Upper lobe of left lung (tissue), 4 donors: ENCODE measurements at regions not wholly inside any gene's neighbourhood (a gene's known extent, or its start where the extent isn't known, plus 50 kb on each side); places are given as distances from the start of the nearest gene placed in this dataset.

ENCODE experiments used
- EP300 ChIP-seq, 4 donors: sonication (generic); formaldehyde crosslinking; IDR thresholded peaks; one replicate each; pipeline ENCODE4 v1.5.1; 2017; ENCODE audit warnings: antibody characterized with exemption in 4 of 4, control low read depth in 2 of 4
- POLR2A ChIP-seq, 4 donors: fragments of 450-650 bp; IDR thresholded peaks; one replicate each; pipeline ENCODE4 v1.5.1; 2016 to 2017; ENCODE audit warnings: antibody characterized with exemption in 4 of 4, mild to moderate bottlenecking in 2 of 4
- POLR2AphosphoS5 ChIP-seq, 2 donors: sonication (generic); formaldehyde crosslinking; IDR thresholded peaks; one replicate each; pipeline ENCODE4 v1.5.1; 2017; ENCODE audit warnings: antibody characterized with exemption in 2 of 2
- TF ChIP-seq, protein P1 (sequence below), 6 experiments: fragments of 450-650 bp in 4 of 6; fragments of 200-600 bp in 2 of 6; sonication (generic) in 2 of 6; IDR thresholded peaks; one replicate each; pipeline ENCODE4 v1.5.1; 2016 to 2019; ENCODE audit warnings: antibody characterized with exemption in 6 of 6

DNA sequence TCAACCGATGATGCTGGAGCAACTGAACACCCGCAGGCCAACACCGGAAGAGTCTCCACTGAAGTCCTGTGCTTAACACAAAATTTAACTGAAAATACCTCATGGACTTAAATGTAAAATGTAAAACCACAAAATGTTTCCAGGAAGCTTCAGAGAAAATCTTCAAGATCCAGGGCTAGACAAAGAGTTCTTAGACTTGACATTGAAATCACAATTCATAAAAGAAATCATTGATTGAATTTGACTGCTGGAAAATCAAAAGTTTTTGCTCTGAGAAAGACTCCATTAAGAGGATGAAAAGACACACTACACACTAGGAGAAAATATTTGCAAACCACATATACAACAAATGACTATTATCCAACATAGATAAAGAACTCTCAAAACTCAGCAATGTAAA lies 234.7 kb upstream of the PPP2R2D start:
- TF ChIP-seq, protein P1, sequence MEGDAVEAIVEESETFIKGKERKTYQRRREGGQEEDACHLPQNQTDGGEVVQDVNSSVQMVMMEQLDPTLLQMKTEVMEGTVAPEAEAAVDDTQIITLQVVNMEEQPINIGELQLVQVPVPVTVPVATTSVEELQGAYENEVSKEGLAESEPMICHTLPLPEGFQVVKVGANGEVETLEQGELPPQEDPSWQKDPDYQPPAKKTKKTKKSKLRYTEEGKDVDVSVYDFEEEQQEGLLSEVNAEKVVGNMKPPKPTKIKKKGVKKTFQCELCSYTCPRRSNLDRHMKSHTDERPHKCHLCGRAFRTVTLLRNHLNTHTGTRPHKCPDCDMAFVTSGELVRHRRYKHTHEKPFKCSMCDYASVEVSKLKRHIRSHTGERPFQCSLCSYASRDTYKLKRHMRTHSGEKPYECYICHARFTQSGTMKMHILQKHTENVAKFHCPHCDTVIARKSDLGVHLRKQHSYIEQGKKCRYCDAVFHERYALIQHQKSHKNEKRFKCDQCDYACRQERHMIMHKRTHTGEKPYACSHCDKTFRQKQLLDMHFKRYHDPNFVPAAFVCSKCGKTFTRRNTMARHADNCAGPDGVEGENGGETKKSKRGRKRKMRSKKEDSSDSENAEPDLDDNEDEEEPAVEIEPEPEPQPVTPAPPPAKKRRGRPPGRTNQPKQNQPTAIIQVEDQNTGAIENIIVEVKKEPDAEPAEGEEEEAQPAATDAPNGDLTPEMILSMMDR (IDR thresholded peaks at IDR 0.05): no peak
- TF ChIP-seq POLR2A (IDR thresholded peaks at IDR 0.05) (no peak), EP300 (IDR thresholded peaks at IDR 0.05) (no peak), POLR2AphosphoS5 (IDR thresholded peaks at IDR 0.05) (no peak)
